Sigmoid colon (tissue), 6 donors: ENCODE measurements at regions not wholly inside any gene's neighbourhood (a gene's known extent, or its start where the extent isn't known, plus 50 kb on each side); places are given as distances from the start of the nearest gene placed in this dataset.

Experiments used
- DNase-seq: peaks from one replicate; pipeline ENCODE4 v3.0.0-alpha.2; 2019
- H3K27ac ChIP-seq, 4 donors: fragments of 200-600 bp; sonication (generic); one replicate each; pipeline ENCODE4 v1.5.1; 2016 to 2019; ENCODE audit warnings: mild to moderate bottlenecking in 1 of 4
- H3K27me3 ChIP-seq, 3 donors: fragments of 200-600 bp; sonication (generic); one replicate each; pipeline ENCODE4 v1.5.1; 2019; ENCODE audit warnings: mild to moderate bottlenecking in 1 of 3
- H3K36me3 ChIP-seq, 4 donors: fragments of 200-600 bp; sonication (generic); one replicate each; pipeline ENCODE4 v1.5.1; 2016 to 2019
- H3K4me1 ChIP-seq, 4 donors: fragments of 200-600 bp; sonication (generic); one replicate each; pipeline ENCODE4 v1.5.1; 2017 to 2019
- H3K4me3 ChIP-seq, 4 donors: fragments of 200-600 bp; sonication (generic); one replicate each; pipeline ENCODE4 v1.5.1; 2017 to 2019; ENCODE audit warnings: mild to moderate bottlenecking in 2 of 4, moderate library complexity in 1 of 4
- H3K9me3 ChIP-seq, 4 donors: fragments of 200-600 bp in 3 of 4; sonication (generic) in 3 of 4; one replicate each; pipeline versions ENCODE4 v1.5.1 to v1.6.1; 2013 to 2019
- CTCF ChIP-seq, 4 experiments: fragments of 450-650 bp in 3 of 4; fragments of 200-600 bp in 1 of 4; IDR thresholded peaks; one replicate each; pipeline ENCODE4 v1.5.1; 2016 to 2019; ENCODE audit warnings: antibody characterized with exemption in 4 of 4, mild to moderate bottlenecking in 3 of 4, moderate library complexity in 2 of 4
- EP300 ChIP-seq, 4 donors: sonication (generic); formaldehyde crosslinking; IDR thresholded peaks; one replicate each; pipeline ENCODE4 v1.6.1; 2017; ENCODE audit warnings: antibody characterized with exemption in 4 of 4
- POLR2A ChIP-seq, 2 donors: fragments of 450-650 bp; IDR thresholded peaks; one replicate each; pipeline ENCODE4 v1.6.1; 2016; ENCODE audit warnings: antibody characterized with exemption in 2 of 2, mild to moderate bottlenecking in 2 of 2, moderate library complexity in 2 of 2
- POLR2AphosphoS5 ChIP-seq, 4 donors: sonication (generic); formaldehyde crosslinking; IDR thresholded peaks; one replicate each; pipeline ENCODE4 v1.6.1; 2017; ENCODE audit warnings: antibody characterized with exemption in 4 of 4
- WGBS, 2 donors: extraction: QIAGEN DNeasy Blood & Tissue Kit; methylation state at CpG; one replicate each; pipeline ENCODE4 v1.1.7; 2013; 5-methylcytosine and 5-hydroxymethylcytosine counted together
- intact Hi-C: fragments of 100-400 bp; cut with DNase I; formaldehyde crosslinking; loops from one replicate; pipeline ENCODE4 v1.15.1; 2023
- donor health status: healthy with polysubstance abuse.
- donor health status: healthy.

- Histone ChIP-seq H3K36me3 (no peaks in the 10 kb centered on the region), H3K27me3 (no peaks in the 10 kb centered on the region), H3K27ac (no peak overlapping the region), H3K9me3 (no peaks in the 10 kb centered on the region), H3K4me3 (no peak overlapping the region), H3K4me1 (peaks cover 0 to 24% (median 20%) of the 10 kb centered on the region in 4 donors)
- intact Hi-C loops = no loop called here
- TF ChIP-seq CTCF (IDR thresholded peaks at IDR 0.05) (no peak), POLR2A (IDR thresholded peaks at IDR 0.05) (no peak), POLR2AphosphoS5 (IDR thresholded peaks at IDR 0.05) (no peak), EP300 (IDR thresholded peaks at IDR 0.05) (no peak)
- DNase-seq = no peak
- WGBS, 2 donors = 85 to 94% methylated on average over 1 of the region's 1 CpG
Observed at GRCh38 chr9:73053543-73053942, 98.1 kb upstream of the ANXA1 start.

DNA sequence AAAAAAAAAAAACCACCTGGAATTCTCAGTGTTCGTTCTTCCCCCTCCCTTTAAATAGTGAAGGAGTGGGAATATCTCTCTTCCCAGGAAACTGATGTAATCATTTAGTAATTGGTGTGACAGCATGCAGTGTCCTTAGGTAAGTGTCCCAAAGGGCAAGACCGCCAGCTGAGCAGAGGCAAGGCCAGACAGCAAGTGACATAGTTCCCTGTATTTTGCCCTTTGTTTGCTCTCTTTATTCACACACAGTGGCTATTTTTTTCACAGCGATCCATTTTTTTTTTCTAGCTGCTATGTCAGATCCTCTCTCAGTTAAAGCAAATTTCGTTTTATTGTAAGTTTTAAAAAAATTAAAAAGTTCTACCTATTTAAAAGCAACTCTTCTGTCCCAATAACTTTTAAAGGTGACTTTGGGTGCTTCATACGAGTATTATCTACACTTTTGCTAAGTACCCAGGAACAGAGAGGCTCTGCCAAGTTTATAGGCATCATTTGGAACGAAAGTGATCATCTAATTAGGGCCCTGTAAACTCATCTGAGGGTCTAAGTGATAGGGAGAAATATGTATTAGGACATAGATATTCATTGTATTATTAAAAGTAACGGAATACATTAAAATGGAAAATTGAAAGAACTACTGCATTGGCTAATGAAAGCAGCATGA, 98.2 kb upstream of the ALDH1A1 start:
- Histone ChIP-seq H3K4me1 (peaks cover 0 to 24% (median 20%) of the 10 kb centered on the region in 4 donors), H3K9me3 (no peaks in the 10 kb centered on the region), H3K36me3 (no peaks in the 10 kb centered on the region), H3K27me3 (no peaks in the 10 kb centered on the region), H3K4me3 (no peak overlapping the region), H3K27ac (peak overlapping the region in 3 of 4 donors; percentile 51 to 67 (median 60))
- TF ChIP-seq POLR2AphosphoS5 (IDR thresholded peaks at IDR 0.05) (no peak), POLR2A (IDR thresholded peaks at IDR 0.05) (no peak), EP300 (IDR thresholded peaks at IDR 0.05) (no peak), CTCF (IDR thresholded peaks at IDR 0.05) (no peak)
- WGBS, 2 donors = 53 to 67% methylated on average over 7 of the region's 7 CpGs
- intact Hi-C loops = no loop called here
- no peak for DNase-seq

GRCh38 chr9:73050065-73050816, 97.4 kb upstream of the ALDH1A1 start:
- intact Hi-C loops = no loop called here
- TF ChIP-seq CTCF (IDR thresholded peaks at IDR 0.05) (peak in 1 of 4 experiments; percentile 43), EP300 (IDR thresholded peaks at IDR 0.05) (no peak), POLR2A (IDR thresholded peaks at IDR 0.05) (no peak), POLR2AphosphoS5 (IDR thresholded peaks at IDR 0.05) (peak in 2 of 4 donors; percentile 54 to 66)
- peak overlapping the region in 3 of 4 donors; percentile 51 to 67 (median 60) for H3K27ac ChIP-seq
- DNase-seq = no peak
- peaks cover 0 to 24% (median 20%) of the 10 kb centered on the region in 4 donors for H3K4me1 ChIP-seq
- 80 to 85% methylated on average over 5 of the region's 5 CpGs for WGBS, 2 donors
- no peaks in the 10 kb centered on the region for H3K9me3 ChIP-seq
- H3K4me3 ChIP-seq = no peak overlapping the region
- H3K27me3 ChIP-seq = no peaks in the 10 kb centered on the region
- no peaks in the 10 kb centered on the region for H3K36me3 ChIP-seq

- intact Hi-C loops = no loop called here
- no peak for DNase-seq
- Histone ChIP-seq H3K36me3 (no peaks in the 10 kb centered on the region), H3K4me1 (peaks cover 0 to 24% (median 20%) of the 10 kb centered on the region in 4 donors), H3K4me3 (no peak overlapping the region), H3K9me3 (no peaks in the 10 kb centered on the region), H3K27me3 (no peaks in the 10 kb centered on the region), H3K27ac (peak overlapping the region in 3 of 4 donors; percentile 51 to 67 (median 60))
- no peak for TF ChIP-seq EP300 (IDR thresholded peaks at IDR 0.05)
- TF ChIP-seq POLR2A (IDR thresholded peaks at IDR 0.05) = no peak
- no peak for TF ChIP-seq POLR2AphosphoS5 (IDR thresholded peaks at IDR 0.05)
- TF ChIP-seq CTCF (IDR thresholded peaks at IDR 0.05) = no peak
Observed at GRCh38 chr9:73049280-73049679, 96.4 kb upstream of the ALDH1A1 start.
